ENCODE measurements at regions not wholly inside any gene's neighbourhood (a gene's known extent, or its start where the extent isn't known, plus 50 kb on each side); places are given as distances from the start of the nearest gene placed in this dataset.

DNA sequence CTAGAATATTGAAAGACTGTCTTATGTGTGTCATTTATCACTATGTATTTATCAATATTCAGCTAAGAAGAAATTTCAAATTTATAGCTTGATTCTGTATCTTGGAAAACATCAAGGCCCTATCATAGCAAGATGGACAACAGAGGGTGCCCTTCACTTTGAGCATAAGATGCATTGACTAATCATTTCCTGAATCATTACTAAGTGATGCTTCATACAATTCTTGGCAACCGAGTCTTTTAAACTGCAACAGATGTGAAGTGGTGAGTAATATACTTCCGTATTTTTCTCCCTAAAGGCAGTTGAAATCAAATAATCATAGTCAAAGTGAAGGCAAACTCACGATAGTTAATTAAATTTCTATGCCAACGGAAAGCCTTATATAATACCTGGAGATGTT lies 318.6 kb upstream of the RGMB start:
- no peak for DNase-seq (ENCODE audit: low spot score)

DNA sequence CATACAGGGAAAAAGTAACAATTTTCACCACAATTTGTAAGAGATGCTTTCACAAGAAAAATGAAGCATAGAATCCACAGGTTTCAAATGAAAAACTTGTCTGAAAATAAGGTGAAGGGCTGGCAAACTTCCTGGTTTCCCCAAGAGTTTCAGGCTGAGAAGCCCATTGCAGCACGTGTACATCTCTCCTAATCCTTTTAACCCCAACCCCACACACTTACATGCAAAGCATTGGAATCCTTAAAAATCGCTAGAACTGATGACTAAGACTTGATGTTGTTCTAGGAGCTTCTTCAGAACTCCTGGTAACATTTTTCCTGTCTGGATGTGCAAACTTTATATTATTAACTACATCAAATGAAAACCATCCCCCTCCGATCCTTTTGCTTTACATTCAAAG lies 317.8 kb upstream of the RGMB start:
- no peak for DNase-seq (ENCODE audit: low spot score)

DNA sequence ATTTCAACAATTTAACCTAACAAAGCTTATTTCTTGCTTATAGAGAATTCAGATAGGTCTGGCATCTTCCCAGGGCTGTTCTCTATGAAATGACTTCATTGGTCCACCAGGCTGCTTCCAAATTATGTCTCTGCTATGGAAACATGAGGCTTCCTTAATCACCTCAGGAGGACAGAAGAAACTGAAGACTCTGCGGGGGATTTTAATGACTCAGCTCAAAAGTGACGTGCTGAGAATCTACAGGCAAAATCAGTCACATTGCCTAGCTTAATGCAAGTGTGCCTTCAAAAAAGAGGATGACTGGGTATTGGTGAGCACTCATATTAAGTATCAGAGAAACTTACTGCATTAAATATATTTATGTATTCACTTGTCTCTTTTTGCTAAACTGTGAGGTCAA lies 315.5 kb upstream of the RGMB start:
- no peak for DNase-seq (ENCODE audit: low spot score)

DNA sequence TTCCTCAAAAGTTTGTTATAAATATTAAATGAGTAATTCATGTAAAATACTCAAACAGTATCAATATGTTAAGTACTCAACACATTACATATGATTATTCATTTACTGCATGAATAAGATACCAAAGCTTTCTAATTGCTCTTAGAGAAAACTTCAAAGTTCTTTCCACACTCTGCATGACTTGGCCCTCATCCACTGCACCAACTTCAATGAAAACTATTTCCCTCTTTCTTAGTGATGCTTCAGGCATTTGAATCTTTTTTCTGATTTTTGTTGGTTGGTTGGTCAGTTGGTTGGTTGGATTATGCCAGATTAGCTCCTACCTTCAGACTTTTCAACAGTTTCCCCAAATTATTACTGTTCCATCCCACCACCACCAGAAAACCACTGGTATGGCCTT lies 314.7 kb upstream of the RGMB start:
- no peak for DNase-seq (ENCODE audit: low spot score)

DNA sequence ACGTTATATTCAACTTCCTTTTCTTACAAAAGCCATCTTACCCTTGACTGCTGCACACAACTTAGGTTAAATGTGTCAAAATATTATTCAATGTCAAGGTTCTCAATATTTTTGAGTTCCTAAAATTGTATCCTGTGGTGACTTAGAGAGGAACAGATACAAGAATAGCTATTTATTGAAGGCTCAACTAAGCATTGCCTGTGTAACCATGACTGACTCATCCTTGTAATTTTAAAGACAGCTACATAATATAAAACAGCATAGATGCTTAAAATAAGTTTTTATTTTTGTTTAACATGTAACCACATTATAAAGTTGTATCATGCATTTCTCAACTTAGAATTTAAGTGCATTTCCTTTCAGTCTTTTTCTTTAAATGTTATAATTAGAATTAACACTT lies 312.9 kb upstream of the RGMB start:
- no peak for DNase-seq (ENCODE audit: low spot score)

DNA sequence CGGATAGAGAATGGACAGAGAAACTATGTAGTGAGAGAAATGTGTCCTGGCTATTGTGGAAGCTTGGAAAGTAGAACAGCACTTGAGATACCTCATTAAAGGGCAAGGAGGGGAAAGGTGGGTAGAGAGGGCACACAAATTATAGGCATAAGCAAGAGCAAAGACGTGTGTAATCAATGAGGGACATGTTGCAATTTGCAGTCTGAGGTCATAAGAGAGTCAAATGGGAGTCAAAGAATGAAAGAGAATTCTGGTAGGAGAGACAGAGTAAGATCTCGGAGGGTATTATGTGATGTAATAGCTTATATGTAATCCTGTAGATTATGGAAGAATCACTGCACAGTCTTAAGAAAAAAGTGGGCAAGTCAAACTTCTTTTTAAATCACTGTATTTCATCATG lies 312.0 kb upstream of the RGMB start:
- DNase-seq (ENCODE audit: low spot score): no peak

DNA sequence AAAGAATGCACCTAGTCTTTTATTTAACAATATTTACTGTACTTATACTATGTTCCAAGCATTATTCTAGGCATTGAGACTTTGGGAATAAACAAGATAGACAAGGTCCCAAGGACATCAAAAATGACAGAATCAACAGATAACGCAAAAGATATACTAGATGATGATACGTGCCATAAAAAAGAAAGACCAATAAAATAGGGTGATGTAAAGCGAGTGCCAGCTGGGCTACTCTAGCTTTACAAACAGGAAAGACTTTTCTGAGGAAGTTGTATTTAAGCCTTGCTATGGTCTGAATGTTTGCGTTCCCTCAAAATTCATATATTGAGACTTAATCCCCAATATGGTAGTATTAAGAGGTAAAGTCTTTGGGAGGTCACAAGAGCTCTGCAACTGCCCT lies 310.2 kb upstream of the RGMB start:
- no peak for DNase-seq (ENCODE audit: low spot score)

DNA sequence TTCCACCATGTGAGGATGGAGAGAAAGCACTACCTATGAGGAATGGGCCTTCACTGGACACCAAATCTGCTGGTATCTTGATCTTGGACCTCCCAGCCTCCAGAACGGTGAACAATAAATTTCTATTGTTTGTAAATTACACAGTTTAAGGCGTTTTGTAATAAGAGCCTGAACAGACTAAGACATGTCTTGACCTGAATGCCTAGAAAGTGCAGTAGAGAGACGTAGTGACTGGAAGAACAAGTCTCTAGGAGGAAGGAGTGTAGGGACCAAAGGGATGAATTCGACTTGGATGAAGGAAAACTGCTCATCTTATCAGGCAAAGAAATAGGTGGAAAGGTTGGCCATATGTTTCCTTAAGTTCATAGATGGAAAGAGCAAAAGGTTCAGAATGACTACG lies 309.8 kb upstream of the RGMB start:
- DNase-seq (ENCODE audit: low spot score): no peak

DNA sequence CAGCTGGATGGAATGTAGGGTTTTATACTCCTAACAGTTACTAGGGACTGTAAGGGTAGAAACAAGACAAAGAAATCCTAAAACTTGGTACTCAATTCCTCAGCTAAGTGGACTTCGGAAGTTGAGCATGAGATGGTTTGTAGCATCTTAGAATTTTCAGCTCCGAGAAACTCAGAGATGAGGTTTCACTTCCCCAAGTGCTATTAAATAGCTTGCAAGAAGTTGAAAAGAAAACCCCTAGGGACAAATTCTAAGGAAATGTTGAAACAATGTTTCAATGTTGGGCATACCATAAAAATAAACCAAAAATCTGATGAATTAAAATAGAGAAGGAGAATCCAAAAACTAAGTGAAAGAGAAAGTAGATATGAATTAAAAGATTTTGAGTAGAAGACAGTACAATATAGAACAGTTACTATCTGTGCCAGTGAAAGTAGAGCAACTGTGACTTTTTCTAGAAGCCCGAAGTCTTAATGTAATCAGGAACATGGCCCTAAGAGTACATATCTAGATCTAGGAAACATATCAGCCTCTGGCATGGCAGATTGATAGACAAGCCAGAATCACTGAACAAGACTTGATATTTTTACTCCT lies 308.6 kb upstream of the RGMB start:
- DNase-seq (ENCODE audit: low spot score): no peak

DNA sequence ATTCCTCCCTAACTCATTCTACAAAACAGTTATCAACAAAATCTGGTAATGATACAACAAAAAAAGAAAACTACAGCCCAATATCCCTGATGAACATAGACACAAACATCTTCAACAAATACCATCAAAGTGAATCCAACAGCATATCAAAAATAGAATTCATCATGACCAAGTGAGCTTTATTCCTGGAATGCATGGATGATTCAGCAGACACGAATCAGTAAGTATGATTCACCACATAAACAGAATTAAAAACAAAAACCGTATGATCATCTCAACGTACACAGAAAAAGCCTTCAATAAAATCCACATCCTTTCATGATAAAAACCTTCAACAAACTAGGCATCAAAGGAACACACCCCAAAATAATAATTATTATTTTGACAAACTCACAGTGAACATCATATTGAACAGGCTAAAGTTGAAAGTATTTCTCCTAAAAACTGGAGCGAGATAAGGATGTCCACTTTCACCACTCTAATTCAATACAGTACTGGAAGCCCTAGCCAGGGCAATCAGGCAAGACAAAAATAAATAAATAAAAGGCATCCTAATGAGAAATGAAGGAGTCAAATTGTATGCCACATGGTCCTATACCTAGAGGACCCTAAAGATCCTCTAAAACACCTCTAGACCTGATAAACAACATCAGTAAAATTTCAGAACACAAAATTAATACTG lies 305.1 kb upstream of the RGMB start:
- no peak for DNase-seq (ENCODE audit: low spot score)

DNA sequence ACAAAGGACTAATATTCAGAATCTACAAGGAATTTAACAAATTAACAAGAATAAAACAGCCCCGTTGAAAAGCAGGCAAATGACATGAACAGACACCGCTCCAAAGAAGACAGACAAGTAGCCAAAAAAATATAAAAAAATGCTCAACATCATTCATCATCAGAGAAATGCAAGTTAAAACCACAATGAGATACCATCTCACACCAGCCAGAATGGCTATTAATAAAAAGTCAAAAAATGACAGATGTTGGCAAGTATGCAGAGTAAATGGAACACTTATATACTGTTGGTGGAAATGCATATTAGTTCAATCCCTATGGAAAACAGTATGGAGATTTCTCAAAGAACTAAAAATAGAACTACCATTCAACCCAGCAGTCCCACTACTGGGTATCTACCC lies 302.7 kb upstream of the RGMB start:
- no peak for DNase-seq (ENCODE audit: low spot score)

DNA sequence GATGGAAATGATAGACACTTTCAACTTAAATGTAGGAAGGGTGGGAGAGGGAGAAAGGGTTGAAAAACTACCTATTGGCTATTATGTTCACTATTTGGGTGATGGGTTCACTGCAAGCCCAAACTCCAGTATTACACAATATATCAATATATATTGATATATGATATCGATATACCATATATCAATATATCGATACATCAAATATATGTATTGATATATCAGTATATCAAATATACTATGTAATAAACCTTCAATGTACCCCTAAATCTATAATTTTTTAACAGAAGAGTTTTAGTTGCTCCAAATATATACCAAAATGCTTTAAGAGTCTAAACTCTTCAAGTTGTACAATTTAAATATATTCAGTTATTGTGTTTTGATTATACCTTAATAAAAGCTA lies 302.0 kb upstream of the RGMB start:
- DNase-seq (ENCODE audit: low spot score): no peak

DNA sequence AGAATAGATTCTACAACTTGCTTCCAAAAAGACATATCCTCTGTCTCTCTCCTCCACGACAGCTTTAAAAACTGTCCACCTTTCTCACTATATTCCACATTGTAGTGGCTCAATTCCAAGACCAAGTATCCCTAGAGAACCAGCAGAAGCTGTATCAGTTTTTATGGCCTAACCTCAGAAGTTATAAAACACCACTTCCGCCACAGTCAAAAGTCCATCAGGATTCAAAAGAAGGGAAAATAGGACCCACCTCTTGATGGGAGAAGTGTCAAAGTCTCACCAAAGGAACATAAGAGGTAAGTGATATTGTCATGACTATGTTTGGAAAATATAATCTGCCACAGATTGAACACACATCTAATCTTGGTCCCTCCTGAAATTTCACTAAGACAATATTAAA lies 299.2 kb upstream of the RGMB start:
- DNase-seq (ENCODE audit: low spot score): no peak

DNA sequence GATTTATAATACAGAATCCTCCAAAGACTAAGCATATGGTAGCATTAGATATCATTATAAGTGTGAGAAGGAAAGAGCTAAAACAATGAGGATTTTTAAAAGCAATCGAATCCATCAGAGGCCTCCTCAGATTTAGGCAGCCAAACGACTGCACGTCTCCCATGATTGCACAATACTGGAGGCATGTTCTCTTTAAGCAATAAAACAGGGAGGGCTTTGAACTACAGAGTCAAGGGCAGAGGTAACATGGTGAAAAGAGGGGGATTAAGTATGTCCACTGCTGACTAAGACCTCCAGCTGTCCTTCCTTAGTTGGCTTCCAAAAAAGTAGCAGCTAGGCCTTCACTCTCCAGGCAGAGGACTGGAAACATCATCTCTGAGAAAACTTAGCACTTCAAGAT lies 298.7 kb upstream of the RGMB start:
- no peak for DNase-seq (ENCODE audit: low spot score)

DNA sequence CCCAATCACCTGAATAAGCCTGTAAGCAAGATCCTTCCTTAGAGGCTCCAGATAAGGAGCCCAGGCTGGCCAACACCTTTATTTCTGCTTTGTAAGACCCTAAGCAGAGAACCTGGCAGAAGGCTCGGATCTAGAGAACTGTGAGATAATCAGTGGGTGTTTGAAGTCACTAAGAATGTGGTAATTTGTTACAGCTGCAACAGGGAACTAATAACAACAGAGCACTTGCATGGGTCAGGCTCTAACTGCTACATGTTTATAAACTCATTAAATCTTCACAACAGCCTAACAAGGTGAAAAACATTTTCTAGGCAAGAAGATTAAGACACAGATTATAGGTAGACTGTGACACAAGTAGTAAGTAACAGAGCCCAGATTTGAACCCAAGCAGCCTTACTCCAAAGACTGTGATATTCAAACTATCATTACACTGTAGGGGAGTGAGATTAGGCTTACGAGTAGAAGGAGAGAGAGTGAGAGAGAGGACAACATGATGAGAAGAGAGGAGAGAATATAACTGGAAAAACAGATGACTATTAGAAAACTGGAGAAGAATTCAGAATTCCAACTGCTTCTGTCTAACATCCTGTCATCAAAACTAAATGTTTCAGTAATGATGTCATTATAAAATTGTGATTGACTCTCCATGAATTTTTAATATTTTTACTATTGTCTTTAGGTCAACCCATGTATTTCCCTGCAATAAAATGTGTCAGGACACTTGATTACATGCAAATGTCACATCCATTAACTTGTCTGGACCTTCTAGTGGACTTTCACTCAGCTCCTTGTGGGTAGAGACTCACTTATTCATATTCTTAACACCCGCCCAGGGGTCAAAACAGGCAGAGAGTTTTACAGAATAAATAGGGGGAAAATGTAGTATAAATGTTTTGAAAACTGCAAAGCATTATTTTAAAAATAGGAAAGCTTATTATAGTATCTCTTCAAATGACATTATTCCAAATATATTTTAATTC lies 290.9 kb upstream of the RGMB start:
- no peak for DNase-seq (ENCODE audit: low spot score)

DNA sequence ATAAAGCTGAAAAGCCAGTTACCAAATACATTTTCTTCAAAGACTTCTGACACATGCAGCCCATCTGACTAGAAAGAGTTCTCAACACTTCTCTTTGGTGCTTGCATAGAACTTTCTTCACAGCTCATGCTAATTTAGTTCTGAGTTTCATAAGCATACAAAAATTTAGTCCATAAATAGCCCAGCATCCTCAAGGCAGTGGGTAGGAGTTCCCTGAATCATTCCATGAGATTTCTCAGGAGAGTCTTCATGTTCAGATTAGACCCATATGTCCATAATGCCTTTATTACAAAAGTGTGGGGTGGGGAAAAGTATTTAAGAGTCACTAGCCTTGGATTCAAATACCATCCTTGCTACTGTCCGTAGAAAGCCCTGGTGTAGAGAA lies 290.2 kb upstream of the RGMB start:
- DNase-seq (ENCODE audit: low spot score): no peak

DNA sequence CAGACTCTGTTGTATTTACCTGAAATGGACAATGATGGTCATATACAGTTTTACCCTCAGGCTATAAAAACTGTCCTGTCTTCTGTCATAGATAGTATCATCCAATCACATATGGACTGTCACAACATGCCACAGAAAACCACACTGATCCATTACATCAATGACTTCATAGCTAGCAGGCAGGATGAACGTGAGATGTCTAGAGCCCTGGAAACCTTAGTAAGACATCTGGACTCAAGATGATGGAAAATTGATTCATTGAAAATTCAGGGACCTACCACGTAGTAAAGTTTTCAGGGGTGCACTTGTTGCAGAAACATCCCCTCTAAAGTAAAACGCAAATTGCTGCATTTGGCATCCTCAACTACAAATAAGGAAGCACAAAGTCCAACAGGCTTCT lies 284.4 kb upstream of the RGMB start:
- no peak for DNase-seq (ENCODE audit: low spot score)

DNA sequence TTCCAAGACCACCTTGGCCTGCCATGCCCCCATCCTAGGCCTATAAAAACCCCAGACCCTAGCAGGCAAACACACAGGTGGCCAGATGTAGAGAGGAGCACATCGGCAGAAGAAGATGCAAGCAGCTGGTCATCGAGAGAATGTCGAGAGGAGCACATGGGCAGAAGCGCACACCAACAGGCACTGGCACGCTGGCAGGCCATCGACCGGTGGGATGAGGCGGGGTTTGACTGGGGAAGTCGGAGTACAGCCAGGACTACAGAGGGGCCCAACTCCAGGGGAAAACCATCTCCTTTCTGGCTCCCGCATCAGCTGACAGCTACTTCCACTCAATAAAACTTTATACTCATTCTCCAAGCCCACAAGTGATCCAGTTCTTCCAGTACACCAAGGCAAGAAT lies 283.1 kb upstream of the RGMB start:
- no peak for DNase-seq (ENCODE audit: low spot score)

DNA sequence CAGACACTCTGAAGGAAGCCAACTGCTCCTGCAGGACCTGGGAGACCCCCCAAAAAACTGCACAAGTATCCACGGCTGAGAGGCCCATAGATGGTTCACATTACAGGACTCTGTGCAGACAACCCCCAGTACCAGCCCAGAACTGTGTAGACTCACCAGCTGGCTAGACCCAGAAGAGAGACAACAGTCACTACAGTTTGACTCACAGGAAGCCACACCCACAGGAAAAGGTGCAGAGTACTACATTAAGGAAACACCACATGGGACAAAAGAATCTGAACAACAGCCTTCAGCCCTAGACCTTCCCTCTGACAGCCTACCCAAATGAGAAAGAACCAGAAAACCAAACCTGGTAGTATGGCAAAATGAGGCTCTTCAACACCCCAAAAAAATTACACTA lies 281.2 kb upstream of the RGMB start:
- no peak for DNase-seq (ENCODE audit: low spot score)

DNA sequence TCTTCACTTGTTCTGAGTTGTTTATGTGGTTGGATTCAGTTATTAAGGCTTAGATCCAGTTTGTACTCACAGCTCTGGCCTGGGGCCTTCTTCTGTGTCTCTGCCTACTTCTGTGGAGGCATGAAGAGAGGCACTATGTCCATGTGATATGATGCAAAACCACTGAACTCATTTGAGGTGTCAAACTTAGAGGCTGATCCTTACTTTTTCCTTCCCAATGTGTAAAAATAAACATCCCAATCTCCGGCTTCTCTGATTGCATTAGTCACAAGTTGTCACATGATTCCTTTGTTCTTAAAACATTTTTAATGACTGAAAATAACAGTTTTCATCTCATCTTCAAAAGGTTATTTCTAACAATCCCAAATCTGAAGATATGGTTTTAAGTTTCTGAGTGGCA lies 276.0 kb upstream of the RGMB start:
- DNase-seq (ENCODE audit: low spot score): no peak

DNA sequence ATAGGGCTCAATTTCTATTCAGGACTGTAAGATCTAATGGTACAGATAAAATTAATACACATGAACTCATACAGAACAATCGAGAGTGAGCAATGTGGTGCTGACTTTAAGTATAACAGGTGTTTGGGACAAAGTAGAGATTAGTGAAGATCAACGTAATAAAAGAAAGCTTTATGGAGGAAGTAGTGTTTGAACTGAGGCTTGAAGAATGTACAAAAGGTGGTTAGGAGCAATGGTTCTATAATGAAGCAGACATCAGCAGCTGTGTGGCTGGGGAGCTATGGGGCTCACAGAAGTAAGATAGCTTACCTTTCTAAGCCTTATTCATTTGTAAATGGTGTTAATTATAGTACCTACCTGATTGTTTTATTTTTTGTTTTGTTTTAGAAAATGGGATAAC lies 275.4 kb upstream of the RGMB start:
- DNase-seq (ENCODE audit: low spot score): no peak

DNA sequence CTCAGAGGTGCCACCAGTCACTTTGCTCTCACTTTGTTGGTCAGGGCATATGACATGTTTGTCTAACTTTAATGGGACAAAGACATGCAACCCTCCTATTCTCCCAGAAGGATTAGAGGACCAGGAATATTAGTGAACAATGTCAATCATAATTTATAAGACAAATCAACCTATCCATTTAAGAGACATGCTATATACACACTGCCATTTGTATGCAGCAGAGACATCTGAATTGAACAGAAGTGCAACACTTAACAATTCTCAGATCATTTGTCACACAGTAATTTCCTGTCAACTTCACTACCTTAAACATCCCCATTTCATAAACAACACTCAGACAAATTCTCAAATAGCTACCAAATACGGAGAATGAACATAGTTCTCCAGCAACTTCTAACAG lies 273.6 kb upstream of the RGMB start:
- DNase-seq (ENCODE audit: low spot score): no peak

DNA sequence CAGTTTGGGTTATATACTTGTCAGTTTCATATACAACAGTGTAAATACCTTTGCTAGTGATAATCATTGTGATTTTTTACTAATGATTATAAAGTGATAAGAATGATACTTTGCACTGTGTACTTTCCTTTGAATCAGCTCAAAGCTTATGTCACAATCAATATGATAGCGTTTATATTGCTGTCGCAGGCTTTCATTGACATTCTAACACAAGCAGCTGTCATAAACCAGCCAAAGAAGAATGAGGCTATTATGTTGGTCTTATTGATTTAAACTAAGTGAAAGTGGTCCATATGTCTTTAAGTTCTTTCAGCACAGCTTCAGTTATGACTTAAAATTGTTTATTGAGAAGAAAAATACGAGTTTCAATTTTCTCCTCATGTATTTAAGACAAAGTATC lies 272.7 kb upstream of the RGMB start:
- DNase-seq (ENCODE audit: low spot score): no peak
